Osteocyte (in vitro differentiated cells): ENCODE measurements at regions not wholly inside any gene's neighbourhood (a gene's known extent, or its start where the extent isn't known, plus 50 kb on each side); places are given as distances from the start of the nearest gene placed in this dataset.

Experiments
- DNase-seq: peaks from one replicate; pipeline ENCODE4 v3.0.0; 2021; ENCODE audit warnings: mixed read lengths; ENCODE audit not compliant: unreplicated experiment; ENCODE audit errors: extremely low spot score
- H3K27ac Mint-ChIP-seq: one replicate; pipeline ENCODE4 v1.8.0; 2021; ENCODE audit warnings: mild to moderate bottlenecking, mixed read lengths; ENCODE audit not compliant: unreplicated experiment
- H3K27me3 Mint-ChIP-seq: one replicate; pipeline ENCODE4 v1.8.0; 2021; ENCODE audit warnings: mixed read lengths; ENCODE audit not compliant: unreplicated experiment
- H3K36me3 Mint-ChIP-seq: one replicate; pipeline ENCODE4 v1.8.0; 2021; ENCODE audit warnings: mixed read lengths; ENCODE audit not compliant: unreplicated experiment
- H3K4me1 Mint-ChIP-seq: one replicate; pipeline ENCODE4 v1.8.0; 2021; ENCODE audit warnings: mixed read lengths; ENCODE audit not compliant: unreplicated experiment
- H3K4me3 Mint-ChIP-seq: one replicate; pipeline ENCODE4 v1.8.0; 2021; ENCODE audit warnings: mild to moderate bottlenecking, moderate library complexity, mixed read lengths; ENCODE audit not compliant: unreplicated experiment
- H3K9me3 Mint-ChIP-seq: one replicate; pipeline ENCODE4 v1.8.0; 2021; ENCODE audit warnings: mixed read lengths; ENCODE audit not compliant: unreplicated experiment
- CTCF ChIP-seq: fragments of 200-600 bp; sonication (generic); IDR thresholded peaks from 2 replicates; pipeline ENCODE4 v1.5.0; 2021; ENCODE audit warnings: antibody characterized with exemption, mild to moderate bottlenecking, moderate library complexity

- H3K36me3 Mint-ChIP-seq, result no peaks in the 10 kb centered on the region
- no peak overlapping the region for H3K4me3 Mint-ChIP-seq
- no peak for TF ChIP-seq CTCF
- no peak overlapping the region for H3K27ac Mint-ChIP-seq
- peaks cover 13% of the 10 kb centered on the region for H3K9me3 Mint-ChIP-seq
- DNase-seq, result no peak
- H3K27me3 Mint-ChIP-seq, result peaks cover 4% of the 10 kb centered on the region
- H3K4me1 Mint-ChIP-seq, result peaks cover 6% of the 10 kb centered on the region
Observed at GRCh38 chrX:39311646-39312045, 510.4 kb downstream of the MID1IP1 start.

GRCh38 chrX:39313146-39313545, 511.9 kb downstream of the MID1IP1 start:
- peaks cover 4% of the 10 kb centered on the region for H3K27me3 Mint-ChIP-seq
- no peak overlapping the region for H3K27ac Mint-ChIP-seq
- H3K4me3 Mint-ChIP-seq, result no peak overlapping the region
- DNase-seq, result no peak
- no peaks in the 10 kb centered on the region for H3K36me3 Mint-ChIP-seq
- H3K9me3 Mint-ChIP-seq, result peaks cover 5% of the 10 kb centered on the region
- H3K4me1 Mint-ChIP-seq, result peaks cover 6% of the 10 kb centered on the region
- no peak for TF ChIP-seq CTCF

DNA sequence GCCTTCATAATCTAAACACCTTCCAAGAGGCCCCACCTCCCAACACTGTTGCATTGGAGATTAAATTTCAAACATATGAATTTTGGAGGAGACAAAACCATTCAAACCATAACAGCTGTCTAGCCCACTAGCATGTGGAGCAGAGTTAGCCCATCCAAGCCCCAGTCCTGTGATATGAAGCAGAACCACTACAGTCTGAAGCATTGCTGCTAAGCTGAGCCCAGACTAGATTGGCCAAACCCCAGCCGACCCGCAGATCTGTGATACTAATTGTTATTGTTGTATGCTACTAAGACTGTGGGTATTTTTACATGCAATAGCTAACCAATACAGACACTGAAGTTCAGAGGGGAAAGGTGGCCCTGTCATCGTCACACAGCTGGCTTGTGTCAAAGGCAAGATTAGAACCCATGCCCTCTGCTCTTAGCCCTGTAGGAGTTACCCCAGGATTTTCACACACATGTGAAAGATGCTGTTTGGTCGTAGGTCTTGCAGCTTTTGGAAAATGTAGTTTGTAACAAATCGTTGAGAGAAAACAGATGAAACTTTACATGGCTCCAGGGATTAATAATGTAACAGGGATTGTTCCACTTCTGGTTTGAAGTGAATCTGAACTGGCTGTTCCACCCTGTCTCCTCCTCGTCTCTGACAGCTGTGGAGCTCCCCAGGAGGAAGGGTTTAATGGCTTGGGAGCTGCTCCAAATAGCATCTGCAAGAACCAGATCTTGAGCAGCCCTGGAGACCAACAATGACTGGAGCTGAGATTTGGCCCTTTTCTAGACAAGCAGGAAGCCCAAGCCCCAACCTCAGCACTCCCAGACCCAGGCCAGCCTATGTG, 517.5 kb downstream of the MID1IP1 start:
- no peaks in the 10 kb centered on the region for H3K36me3 Mint-ChIP-seq
- no peaks in the 10 kb centered on the region for H3K27me3 Mint-ChIP-seq
- H3K4me1 Mint-ChIP-seq, result no peaks in the 10 kb centered on the region
- no peak overlapping the region for H3K27ac Mint-ChIP-seq
- TF ChIP-seq CTCF, result no peak
- H3K9me3 Mint-ChIP-seq, result peaks cover 7% of the 10 kb centered on the region
- no peak for DNase-seq
- no peak overlapping the region for H3K4me3 Mint-ChIP-seq

- Mint-ChIP-seq H3K27ac (no peak overlapping the region), H3K4me3 (no peak overlapping the region), H3K27me3 (no peaks in the 10 kb centered on the region), H3K36me3 (no peaks in the 10 kb centered on the region), H3K9me3 (peaks cover 9% of the 10 kb centered on the region), H3K4me1 (no peaks in the 10 kb centered on the region)
- TF ChIP-seq CTCF, result no peak
- no peak for DNase-seq
Observed at GRCh38 chrX:39320165-39320564, 518.9 kb downstream of the MID1IP1 start.

DNA sequence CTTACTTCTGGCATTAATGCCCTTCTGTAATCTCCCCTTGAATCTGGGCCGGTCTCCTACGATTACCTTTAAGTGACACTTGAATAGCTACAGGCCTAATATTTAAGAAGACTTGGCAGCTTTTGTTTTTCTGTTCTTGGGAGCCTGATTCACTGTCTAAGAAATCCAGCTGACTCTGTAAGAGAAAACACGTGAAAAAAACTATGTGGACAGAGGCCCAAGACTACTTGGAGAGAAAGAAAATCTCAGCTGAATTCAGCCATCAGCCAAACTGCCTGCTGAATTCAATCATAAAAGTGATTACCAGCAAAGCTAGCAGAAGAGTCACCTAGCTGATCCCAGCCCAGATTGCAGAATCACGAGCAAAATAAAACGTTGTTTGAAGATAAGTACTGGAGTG, 521.2 kb downstream of the MID1IP1 start:
- TF ChIP-seq CTCF, result no peak

More for the DNA sequence above, 521.2 kb downstream of the MID1IP1 start:
- no peaks in the 10 kb centered on the region for H3K4me1 Mint-ChIP-seq
- peaks cover 4% of the 10 kb centered on the region for H3K9me3 Mint-ChIP-seq
- H3K27me3 Mint-ChIP-seq, result no peaks in the 10 kb centered on the region
- H3K4me3 Mint-ChIP-seq, result no peak overlapping the region
- no peak overlapping the region for H3K27ac Mint-ChIP-seq
- no peaks in the 10 kb centered on the region for H3K36me3 Mint-ChIP-seq
- DNase-seq, result no peak
